ENCODE measurements at regions not wholly inside any gene's neighbourhood (a gene's known extent, or its start where the extent isn't known, plus 50 kb on each side); places are given as distances from the start of the nearest gene placed in this dataset.

GRCh38 chr21:43324596-43324995 is 102.3 kb downstream of the SIK1 start:
- TF ChIP-seq CTCF (IDR thresholded peaks at IDR 0.05) (no peak), POLR2A (IDR thresholded peaks at IDR 0.05) (no peak)
